NCI-H526 (cell line): ENCODE measurements at regions not wholly inside any gene's neighbourhood (a gene's known extent, or its start where the extent isn't known, plus 50 kb on each side); places are given as distances from the start of the nearest gene placed in this dataset.
"Not testable (repeated sequence)": the region's sequence is repeated elsewhere in the genome, so short reads cannot be mapped to it uniquely, and the experiment has no call there.

Source experiments
- DNase-seq, 2 experiments: peaks; one replicate each; lab custom pipeline; 2025; lab: John Stamatoyannopoulos, UW

DNA sequence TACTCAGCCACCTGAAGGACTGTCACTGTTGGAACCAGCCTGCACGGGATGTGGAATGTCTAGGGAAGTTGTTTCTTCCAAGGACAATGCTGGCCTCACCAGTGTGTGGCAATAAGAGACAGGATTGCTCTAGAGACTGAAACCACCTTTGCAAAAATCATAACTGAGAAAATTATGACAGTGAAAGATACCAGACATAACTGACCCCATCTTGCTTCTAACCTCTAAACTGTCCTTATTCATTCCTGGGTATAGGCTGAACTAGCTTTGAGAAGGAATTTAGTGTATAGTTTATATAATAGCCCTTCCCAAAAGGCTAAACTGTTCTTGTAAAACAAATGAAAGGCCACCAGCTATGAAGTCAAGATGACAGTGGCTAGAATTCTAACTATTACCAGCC, 83.6 kb downstream of the IER5 start:
- DNase-seq: no peak

DNA sequence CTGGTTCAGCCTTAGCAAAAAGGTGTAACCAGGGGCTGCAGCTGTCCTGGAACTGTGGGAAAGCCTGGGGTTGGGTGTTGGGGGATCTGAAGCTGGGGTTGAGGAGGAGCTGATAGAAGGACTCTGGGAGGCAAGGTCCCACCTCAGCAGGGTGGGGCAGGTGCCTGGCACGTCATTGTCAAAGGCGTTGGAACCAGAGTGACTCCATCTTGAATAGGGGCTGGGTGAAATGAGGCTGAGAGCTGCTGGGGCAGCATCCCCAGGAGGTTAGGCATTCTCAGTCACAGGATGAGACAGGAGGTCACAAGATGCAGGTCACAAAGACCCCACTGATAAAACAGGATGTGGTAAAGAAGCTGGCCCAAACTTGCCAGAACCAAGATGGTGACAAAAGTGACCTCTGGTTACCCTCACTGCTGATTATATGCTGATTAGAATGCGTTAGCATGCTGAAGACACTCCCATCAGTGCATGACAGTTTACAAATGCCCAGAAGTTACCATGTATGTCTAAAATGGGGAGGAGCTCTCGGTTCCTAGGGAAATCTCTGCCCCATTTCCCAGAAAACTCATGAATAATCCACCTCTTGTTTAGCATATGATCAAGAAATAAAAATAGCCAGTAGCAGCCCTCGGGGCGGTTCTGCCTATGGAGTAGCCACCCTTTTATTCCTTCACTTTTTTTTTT, 85.4 kb downstream of the IER5 start:
- peak in 1 of 2 experiments; percentile 18 for DNase-seq

- DNase-seq: no peak
Observed at GRCh38 chr1:181174861-181175260, 86.4 kb downstream of the IER5 start.

DNA sequence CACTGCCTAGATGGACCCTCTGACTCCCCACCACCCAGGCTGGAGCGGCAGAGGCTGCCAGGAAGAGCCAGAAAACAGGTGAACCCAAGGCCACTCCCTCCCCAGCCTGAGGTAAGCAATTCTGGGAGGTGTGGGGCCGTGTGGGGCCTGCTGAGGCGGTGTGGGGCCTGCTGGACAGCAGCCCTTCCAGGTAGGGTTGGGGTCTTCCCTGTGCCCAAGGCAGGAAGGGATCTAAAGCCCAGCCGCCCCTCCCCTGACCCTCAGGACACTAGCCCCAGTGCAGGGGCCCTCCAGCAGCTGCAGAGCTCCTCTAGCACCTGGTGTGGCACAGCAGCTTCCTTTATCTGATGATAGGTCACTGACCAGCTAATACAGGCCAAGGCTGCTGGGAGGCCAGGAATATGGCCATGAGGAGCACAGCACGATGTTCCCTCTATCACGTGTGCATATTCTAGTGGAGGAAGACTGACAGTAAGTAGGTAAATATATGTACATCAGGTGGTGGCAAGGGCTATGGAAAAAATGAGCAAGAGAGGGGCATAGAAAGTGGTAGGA, 86.9 kb downstream of the IER5 start:
- no peak for DNase-seq

- no peak for DNase-seq
Observed at GRCh38 chr1:181175955-181176354, 87.5 kb downstream of the IER5 start.

GRCh38 chr1:181178241-181178879, 89.9 kb downstream of the IER5 start:
- DNase-seq: no peak

DNA sequence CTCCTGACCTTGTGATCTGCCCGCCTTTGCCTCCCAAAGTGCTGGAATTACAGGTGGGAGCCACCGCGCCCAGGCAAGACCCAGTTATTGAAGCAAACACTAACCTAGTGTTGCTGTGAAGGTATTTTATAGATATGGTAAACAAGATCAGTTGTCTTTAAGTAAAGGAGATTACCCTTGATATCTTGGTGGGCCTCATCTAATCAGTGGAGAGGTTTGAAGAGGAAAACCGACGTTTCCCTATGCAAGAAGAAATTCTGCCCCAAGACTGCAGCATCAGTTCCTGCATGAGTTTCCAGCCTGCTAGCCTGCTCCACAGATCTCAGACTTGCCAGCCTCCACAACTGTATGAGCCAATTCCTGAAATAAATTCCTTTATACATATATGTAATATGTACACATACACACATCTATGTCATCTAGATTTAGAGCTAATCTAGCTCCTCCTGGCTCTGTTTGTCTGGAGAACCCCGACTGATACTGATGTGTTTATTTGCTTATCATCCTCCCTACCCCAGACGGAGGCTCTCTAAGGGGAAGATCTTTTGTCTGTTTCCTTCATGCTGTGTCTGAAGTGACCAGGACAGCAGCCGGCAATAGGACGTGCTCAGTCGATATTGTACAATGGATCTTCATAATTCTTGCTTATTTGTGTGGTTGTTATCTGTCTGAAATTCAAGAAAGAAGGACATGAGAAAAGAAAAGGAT, 90.9 kb downstream of the IER5 start:
- no peak for DNase-seq

- DNase-seq: peak; percentile 64 to 85
Observed at GRCh38 chr1:181179987-181180365, 91.5 kb downstream of the IER5 start.

- DNase-seq: no peak
Observed at GRCh38 chr1:181180407-181181031, 92.0 kb downstream of the IER5 start.

GRCh38 chr1:181181792-181182585, 93.5 kb downstream of the IER5 start:
- no peak for DNase-seq

- no peak for DNase-seq
Observed at GRCh38 chr1:181184621-181185020, 96.1 kb downstream of the IER5 start.

- no peak for DNase-seq
Observed at GRCh38 chr1:181185461-181185860, 97.0 kb downstream of the IER5 start.

DNA sequence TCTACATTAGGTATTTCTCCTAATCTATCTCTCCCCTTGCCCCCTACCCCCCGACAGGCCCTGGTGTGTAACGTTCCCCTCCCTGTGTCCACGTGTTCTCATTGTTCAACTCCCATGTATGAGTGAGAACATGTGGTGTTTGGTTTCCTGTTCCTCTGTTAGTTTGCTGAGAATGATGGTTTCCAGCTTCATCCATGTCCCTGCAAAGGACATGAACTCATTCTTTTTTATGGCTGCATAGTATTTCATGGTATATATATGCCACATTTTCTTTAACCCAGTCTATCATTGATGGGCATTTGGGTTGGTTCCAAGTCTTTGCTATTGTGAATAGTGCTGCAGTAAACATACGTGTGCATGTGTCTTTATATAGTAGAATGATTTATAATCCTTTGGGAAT, 97.6 kb downstream of the IER5 start:
- DNase-seq: not testable (repeated sequence)

DNA sequence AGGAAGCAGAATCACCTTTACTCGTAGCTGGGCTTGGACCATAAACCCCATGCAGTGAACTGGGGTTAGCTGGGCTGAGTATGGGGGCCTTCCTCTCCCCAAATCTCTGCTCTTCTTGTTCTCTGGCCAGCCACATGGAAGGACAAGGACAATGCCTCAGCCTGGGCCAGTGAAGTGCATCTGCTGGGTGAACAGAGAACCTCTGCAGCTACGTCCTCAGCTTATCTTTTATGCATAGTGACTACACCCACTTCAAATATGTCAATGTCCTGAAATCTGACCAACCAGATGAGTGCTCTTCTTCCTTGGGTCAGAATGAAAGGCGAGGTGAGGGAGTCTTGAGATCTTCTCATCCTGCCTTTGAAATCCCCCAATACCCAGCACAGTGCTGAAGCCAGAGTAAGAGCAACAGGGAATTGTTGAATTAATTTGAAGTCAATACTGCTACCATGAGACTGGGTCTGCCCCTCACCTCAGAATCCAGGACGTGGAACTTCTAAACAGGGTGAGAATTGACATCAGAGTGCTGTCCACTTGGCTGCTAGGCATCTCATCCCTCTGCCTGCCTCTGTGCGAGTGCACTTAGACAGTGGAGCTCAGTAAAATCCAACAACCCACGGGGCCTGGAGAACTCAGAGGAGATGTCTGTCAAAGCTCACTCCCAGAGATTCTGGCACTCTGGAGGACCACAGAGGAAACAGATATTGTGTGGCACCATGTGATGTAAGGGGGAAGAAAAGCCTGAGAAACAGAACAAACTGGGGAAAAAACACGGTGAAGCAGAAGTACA, 99.0 kb downstream of the IER5 start:
- no peak for DNase-seq

DNA sequence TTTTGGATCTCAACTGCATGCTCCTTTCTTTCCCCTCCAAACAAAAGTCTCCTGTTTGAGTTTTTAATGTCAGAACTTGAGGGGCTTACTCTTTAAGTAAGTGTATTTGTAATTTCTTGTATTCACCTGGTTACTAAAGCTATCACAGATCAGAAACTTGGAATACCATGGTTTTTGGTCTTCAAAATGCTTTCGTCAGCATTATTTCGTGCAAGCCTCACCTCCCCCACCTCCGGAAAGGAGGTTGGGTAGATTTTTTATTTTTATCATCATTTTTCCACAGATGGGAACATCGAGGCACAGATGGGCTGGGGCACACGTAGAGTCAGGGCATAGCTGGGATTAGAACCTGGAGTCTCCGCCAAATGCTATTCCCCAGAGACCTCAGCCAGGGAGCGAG, 100.7 kb downstream of the IER5 start:
- peak in 1 of 2 experiments; percentile 19 for DNase-seq

DNA sequence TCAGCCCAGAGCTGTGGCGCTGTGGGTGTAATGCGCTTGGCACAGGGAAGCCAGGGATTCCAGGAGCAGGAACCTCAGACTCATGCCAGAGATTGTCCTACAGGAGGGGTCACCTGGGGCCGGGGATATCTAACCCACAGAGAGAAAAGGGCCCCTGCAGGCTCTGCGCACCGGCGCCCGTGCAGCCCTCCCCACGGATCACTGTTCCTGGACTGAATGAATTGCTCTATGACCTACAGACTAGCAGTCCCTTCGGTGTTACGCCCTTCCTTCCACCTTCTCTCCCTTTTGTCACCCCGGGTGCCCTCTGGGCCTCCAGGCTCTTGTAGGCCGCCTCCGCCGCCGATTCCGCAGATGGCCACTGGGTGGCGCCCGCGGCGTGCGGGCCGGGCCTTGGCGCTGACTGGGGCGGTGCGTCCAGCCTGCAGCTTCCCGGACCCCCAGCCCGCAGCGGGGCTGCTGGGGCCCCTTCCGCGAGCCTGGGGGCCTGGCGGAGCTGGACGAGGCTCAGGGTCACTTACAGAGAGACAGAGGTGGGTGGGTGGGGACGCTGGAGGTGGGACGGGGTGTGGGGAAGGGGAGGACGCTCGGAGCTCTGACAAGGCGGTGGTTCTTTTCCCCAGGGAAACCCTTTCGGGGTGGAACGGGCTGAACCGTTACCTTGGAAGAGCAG, 101.3 kb downstream of the IER5 start:
- peak; percentile 23 to 86 for DNase-seq

GRCh38 chr1:181190364-181191035, 102.0 kb downstream of the IER5 start:
- DNase-seq: peak; percentile 46 to 59

DNA sequence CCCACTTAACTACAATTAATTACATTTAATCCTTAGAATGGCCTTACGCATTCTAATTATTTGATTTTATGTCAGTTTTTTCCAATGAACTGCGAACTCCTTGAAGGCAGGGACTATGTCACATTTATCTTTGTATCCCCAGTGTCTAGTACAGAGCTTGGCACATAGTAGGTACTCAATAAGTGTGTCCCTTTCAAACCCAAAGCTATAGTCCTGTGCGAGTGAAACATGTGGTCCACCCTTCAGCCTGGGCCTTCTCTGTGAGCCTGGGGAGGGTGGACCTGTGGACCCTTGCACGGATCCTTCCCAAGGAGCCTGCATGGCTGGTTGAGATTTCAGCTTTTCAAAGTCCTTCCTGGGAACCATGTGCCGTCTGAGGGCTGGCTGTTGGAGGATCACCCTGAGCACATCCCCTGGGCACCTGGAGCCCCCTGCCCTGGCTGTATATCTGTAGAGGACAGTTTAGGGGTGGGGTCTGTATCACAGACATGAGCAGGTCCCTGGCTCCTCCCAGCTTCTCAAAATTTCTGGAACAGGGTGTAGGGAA, 103.1 kb downstream of the IER5 start:
- DNase-seq: no peak

GRCh38 chr1:181192316-181192715, 103.8 kb downstream of the IER5 start:
- DNase-seq: no peak
